Tibial artery (tissue), 4 donors: ENCODE measurements at regions not wholly inside any gene's neighbourhood (a gene's known extent, or its start where the extent isn't known, plus 50 kb on each side); places are given as distances from the start of the nearest gene placed in this dataset.

Experiments used
- DNase-seq, 2 donors: peaks; one replicate each; pipeline ENCODE4 v3.0.0-alpha.2; 2019
- H3K27ac ChIP-seq, 2 donors: fragments of 200-600 bp; sonication (generic) in 1 of 2; 1 replicate in 1 of 2; 2 replicates in 1 of 2; pipeline ENCODE4 v1.5.1; 2018 to 2019; ENCODE audit warnings: mild to moderate bottlenecking in 1 of 2
- H3K27me3 ChIP-seq, 2 donors: fragments of 200-600 bp; sonication (generic) in 1 of 2; one replicate each; pipeline versions ENCODE4 v1.5.1 to v1.6.0; 2016 to 2019
- H3K36me3 ChIP-seq, 3 donors: fragments of 200-600 bp; sonication (generic) in 2 of 3; one replicate each; pipeline ENCODE4 v1.5.1; 2016 to 2019; ENCODE audit warnings: mild to moderate bottlenecking in 2 of 3
- H3K4me1 ChIP-seq, 4 donors: fragments of 200-600 bp; sonication (generic) in 2 of 4; 1 replicate in 3 of 4; 2 replicates in 1 of 4; pipeline ENCODE4 v1.5.1; 2016 to 2019
- H3K4me3 ChIP-seq, 2 donors: fragments of 200-600 bp; sonication (generic) in 1 of 2; 1 replicate in 1 of 2; 2 replicates in 1 of 2; pipeline ENCODE4 v1.5.1; 2018 to 2019; ENCODE audit warnings: mild to moderate bottlenecking in 2 of 2
- H3K9me3 ChIP-seq, 3 donors: fragments of 200-600 bp; sonication (generic) in 1 of 3; one replicate each; pipeline ENCODE4 v1.5.1; 2016 to 2019
- CTCF ChIP-seq, 2 experiments: fragments of 200-600 bp in 1 of 2; fragments of 450-650 bp in 1 of 2; IDR thresholded peaks; one replicate each; pipeline ENCODE4 v1.5.1; 2017 to 2019; ENCODE audit warnings: antibody characterized with exemption in 2 of 2, mild to moderate bottlenecking in 1 of 2, moderate library complexity in 1 of 2
- intact Hi-C: fragments of 100-400 bp; cut with DNase I; formaldehyde crosslinking; loops from one replicate; pipeline ENCODE4 v1.15.0; 2023; ENCODE audit warnings: low total_unique reads

DNA sequence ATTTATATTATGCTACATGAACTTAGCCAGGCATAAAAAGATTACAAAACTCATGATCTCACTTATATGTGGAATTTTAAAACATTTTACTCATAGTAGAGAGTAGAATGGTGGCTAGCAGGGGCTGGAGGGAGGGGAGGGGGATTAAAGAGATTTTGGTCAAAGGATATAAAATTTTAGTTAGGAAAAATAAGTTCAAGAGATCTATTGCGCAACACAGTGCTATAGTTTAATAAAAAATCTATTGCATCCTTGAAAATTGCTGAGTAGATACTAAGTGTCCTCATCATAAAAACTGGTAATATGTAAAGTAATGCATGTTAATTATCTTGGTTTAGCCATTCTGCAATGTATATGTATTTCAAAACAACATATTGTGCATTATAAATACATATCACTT lies 635.6 kb upstream of the NEGR1 start:
- no peaks in the 10 kb centered on the region for H3K9me3 ChIP-seq
- H3K36me3 ChIP-seq = no peaks in the 10 kb centered on the region
- H3K4me3 ChIP-seq = no peak overlapping the region
- intact Hi-C loops = no loop called here
- no peaks in the 10 kb centered on the region for H3K4me1 ChIP-seq
- no peak overlapping the region for H3K27ac ChIP-seq
- DNase-seq = no peak
- TF ChIP-seq CTCF (IDR thresholded peaks at IDR 0.05) = no peak
- H3K27me3 ChIP-seq = no peaks in the 10 kb centered on the region

DNA sequence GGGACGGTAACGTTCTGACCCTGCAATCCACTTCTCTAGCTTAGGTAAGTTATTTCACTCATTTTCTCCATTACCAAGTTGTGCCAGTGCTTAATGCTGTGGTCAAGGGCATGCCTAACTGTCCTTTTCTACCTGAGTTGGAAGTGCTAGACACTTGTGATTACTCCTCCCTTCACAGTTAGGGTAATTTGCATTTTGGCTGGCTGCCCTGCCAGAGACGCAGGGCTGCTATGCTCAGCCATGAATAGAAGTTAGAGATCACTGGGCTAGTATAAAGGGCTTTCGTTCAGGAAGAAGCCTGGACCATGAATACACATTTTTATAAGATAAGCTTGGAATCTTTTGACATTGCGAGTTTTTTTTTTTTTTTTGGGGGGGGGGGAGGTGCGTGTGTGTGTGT lies 633.2 kb upstream of the NEGR1 start:
- TF ChIP-seq CTCF (IDR thresholded peaks at IDR 0.05) = no peak
- H3K27me3 ChIP-seq = no peaks in the 10 kb centered on the region
- intact Hi-C loops = no loop called here
- DNase-seq = no peak
- H3K4me1 ChIP-seq = no peaks in the 10 kb centered on the region
- no peaks in the 10 kb centered on the region for H3K9me3 ChIP-seq
- H3K4me3 ChIP-seq = no peak overlapping the region
- no peak overlapping the region for H3K27ac ChIP-seq
- no peaks in the 10 kb centered on the region for H3K36me3 ChIP-seq

DNA sequence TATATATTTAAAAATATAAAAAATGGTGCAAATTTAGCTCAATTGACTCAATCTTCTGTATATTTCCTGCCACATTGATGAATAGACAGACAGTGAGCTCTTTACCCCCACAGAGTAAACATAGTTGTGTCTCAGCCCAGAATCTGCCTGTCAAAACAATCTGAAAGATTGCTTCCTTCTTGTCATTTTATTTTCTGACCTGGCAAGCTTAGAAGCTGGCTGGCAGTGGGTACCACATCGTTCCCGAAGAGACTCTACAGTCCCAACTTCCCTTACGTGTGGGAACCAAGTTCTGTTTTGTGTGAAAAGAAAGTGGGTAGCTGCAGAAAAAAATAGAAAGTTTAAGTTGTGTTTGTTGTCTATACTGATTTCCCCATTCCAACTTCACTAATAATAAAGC lies 629.3 kb upstream of the NEGR1 start:
- Histone ChIP-seq H3K27ac (no peak overlapping the region), H3K4me1 (no peaks in the 10 kb centered on the region), H3K36me3 (no peaks in the 10 kb centered on the region), H3K27me3 (no peaks in the 10 kb centered on the region), H3K4me3 (no peak overlapping the region), H3K9me3 (no peaks in the 10 kb centered on the region)
- intact Hi-C loops = no loop called here
- TF ChIP-seq CTCF (IDR thresholded peaks at IDR 0.05) = no peak
- no peak for DNase-seq

DNA sequence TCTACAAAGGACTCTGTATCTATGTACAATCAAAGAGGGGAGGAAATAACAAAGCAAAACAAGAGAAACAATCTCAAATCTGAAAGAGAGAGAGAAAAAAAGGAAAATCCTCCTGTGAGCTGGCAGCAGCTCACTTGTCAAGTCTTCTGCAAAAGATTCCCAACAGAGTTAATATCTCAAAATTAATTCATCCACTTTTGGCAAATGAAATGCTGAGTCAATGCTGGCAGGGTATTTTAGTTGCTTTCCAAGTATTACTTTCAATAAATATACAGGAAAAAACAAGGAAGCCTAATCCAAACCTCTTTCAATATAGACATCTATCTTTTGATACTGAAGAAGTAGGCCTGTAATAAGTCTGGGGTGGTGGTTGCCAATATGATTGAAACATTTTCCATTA lies 613.9 kb upstream of the NEGR1 start:
- Histone ChIP-seq H3K4me3 (no peak overlapping the region), H3K27me3 (no peaks in the 10 kb centered on the region), H3K27ac (no peak overlapping the region), H3K4me1 (no peaks in the 10 kb centered on the region), H3K9me3 (no peaks in the 10 kb centered on the region), H3K36me3 (no peaks in the 10 kb centered on the region)
- no peak for TF ChIP-seq CTCF (IDR thresholded peaks at IDR 0.05)
- DNase-seq = no peak
- intact Hi-C loops = no loop called here

DNA sequence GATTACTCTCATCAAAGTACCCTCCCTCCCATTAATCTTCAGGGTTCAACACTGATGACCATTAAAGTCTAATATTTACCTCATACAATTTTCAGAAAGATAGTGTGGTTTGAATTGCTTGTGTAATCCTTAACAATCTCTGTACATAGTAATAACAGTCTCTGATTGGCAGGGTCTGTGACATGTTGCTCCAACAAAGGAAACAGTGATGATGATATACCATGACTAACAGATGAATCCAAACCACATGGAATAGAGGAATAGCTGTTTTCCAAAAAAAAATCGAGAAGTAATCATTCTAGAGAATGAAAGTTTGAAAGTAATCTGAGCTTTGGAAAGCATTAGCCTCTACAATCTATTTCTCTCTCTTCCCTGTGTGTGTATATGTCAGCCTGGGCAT lies 610.1 kb upstream of the NEGR1 start:
- no peaks in the 10 kb centered on the region for H3K36me3 ChIP-seq
- no peak for TF ChIP-seq CTCF (IDR thresholded peaks at IDR 0.05)
- H3K27ac ChIP-seq = no peak overlapping the region
- intact Hi-C loops = no loop called here
- no peaks in the 10 kb centered on the region for H3K9me3 ChIP-seq
- no peaks in the 10 kb centered on the region for H3K4me1 ChIP-seq
- H3K4me3 ChIP-seq = no peak overlapping the region
- H3K27me3 ChIP-seq = no peaks in the 10 kb centered on the region
- no peak for DNase-seq

DNA sequence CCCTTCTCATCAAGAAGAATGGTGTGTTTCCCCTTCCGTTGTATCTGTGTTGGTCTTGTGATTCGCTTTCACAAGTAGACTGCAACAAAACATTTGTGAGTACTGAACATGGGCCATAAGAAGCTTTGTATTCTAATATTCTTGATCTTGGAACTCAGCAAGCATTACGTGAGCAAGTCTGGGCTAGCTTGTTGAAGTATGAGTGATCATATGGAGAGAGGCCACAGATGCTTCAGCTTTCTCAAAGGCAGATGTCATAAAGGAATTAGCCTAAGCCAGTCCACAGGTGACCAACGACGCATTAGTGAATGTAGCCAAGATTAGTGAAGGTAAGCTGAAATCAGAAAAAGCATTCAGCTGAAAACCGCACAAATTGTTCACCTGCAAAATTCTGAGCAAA lies 609.6 kb upstream of the NEGR1 start:
- Histone ChIP-seq H3K4me3 (no peak overlapping the region), H3K36me3 (no peaks in the 10 kb centered on the region), H3K27me3 (no peaks in the 10 kb centered on the region), H3K9me3 (no peaks in the 10 kb centered on the region), H3K27ac (no peak overlapping the region), H3K4me1 (no peaks in the 10 kb centered on the region)
- TF ChIP-seq CTCF (IDR thresholded peaks at IDR 0.05) = no peak
- intact Hi-C loops = no loop called here
- DNase-seq = no peak
